ENCODE measurements at regions not wholly inside any gene's neighbourhood (a gene's known extent, or its start where the extent isn't known, plus 50 kb on each side); places are given as distances from the start of the nearest gene placed in this dataset.

GRCh38 chr7:87007038-87007437 lies 52.4 kb downstream of the ELAPOR2 start:
- ATAC-seq: no peak
- intact Hi-C loops (cut with DNase I; ENCODE audit: low total_unique reads): no loop called here
- H3K9me3 ChIP-seq: no peaks in the 10 kb centered on the region

GRCh38 chr7:87004956-87005355 lies 54.5 kb downstream of the ELAPOR2 start:
- no peaks in the 10 kb centered on the region for H3K27me3 ChIP-seq
- H3K36me3 ChIP-seq: no peaks in the 10 kb centered on the region
- no peaks in the 10 kb centered on the region for H3K9me3 ChIP-seq
- no peak overlapping the region for H3K27ac ChIP-seq
- H3K4me3 ChIP-seq: no peak overlapping the region
- intact Hi-C loops (cut with DNase I; ENCODE audit: low total_unique reads): loop anchor here (5.0 kb wide), 2 partner anchors 48 to 52 kb away; partner anchors contain the start of gene ELAPOR2
- ATAC-seq (no peak), DNase-seq (no peak)
- in situ Hi-C loops (cut with MboI; ENCODE audit: low sequenced_read_pairs in 4 of 4): no loop called here
- TF ChIP-seq CTCF (IDR thresholded peaks at IDR 0.05 in 4 of 5, conservative IDR thresholded peaks at IDR 0.05 in 1 of 5): no peak
- TF ChIP-seq POLR2A (IDR thresholded peaks at IDR 0.05): no peak
- peaks cover 11 to 21% of the 10 kb centered on the region in 2 donors for H3K4me1 ChIP-seq

More at GRCh38 chr7:87007038-87007437, 52.4 kb downstream of the ELAPOR2 start:
- H3K27ac ChIP-seq: no peak overlapping the region
- H3K4me1 ChIP-seq: peaks cover 0 to 4% of the 10 kb centered on the region in 2 donors
- H3K36me3 ChIP-seq: no peaks in the 10 kb centered on the region
- TF ChIP-seq POLR2A (IDR thresholded peaks at IDR 0.05) (no peak), CTCF (IDR thresholded peaks at IDR 0.05 in 4 of 5, conservative IDR thresholded peaks at IDR 0.05 in 1 of 5) (no peak)
- in situ Hi-C loops (cut with MboI; ENCODE audit: low sequenced_read_pairs in 4 of 4): no loop called here
- DNase-seq: no peak
- H3K4me3 ChIP-seq: no peak overlapping the region
- no peaks in the 10 kb centered on the region for H3K27me3 ChIP-seq

- ATAC-seq (no peak), DNase-seq (no peak)
- Histone ChIP-seq H3K36me3 (no peaks in the 10 kb centered on the region), H3K9me3 (no peaks in the 10 kb centered on the region), H3K4me1 (peaks cover 11 to 23% of the 10 kb centered on the region in 2 donors), H3K27ac (no peak overlapping the region), H3K27me3 (no peaks in the 10 kb centered on the region), H3K4me3 (no peak overlapping the region)
- intact Hi-C loops (cut with DNase I; ENCODE audit: low total_unique reads): loop anchor here (5.0 kb wide), 2 partner anchors 47 to 53 kb away; partner anchors contain the start of gene ELAPOR2
- in situ Hi-C loops (cut with MboI; ENCODE audit: low sequenced_read_pairs in 4 of 4): no loop called here
- TF ChIP-seq POLR2A (IDR thresholded peaks at IDR 0.05) (no peak), CTCF (IDR thresholded peaks at IDR 0.05 in 4 of 5, conservative IDR thresholded peaks at IDR 0.05 in 1 of 5) (no peak)
Observed at GRCh38 chr7:87003872-87004798, 55.3 kb downstream of the ELAPOR2 start.

- DNase-seq (no peak), ATAC-seq (no peak)
- intact Hi-C loops (cut with DNase I; ENCODE audit: low total_unique reads) (loop anchor here (5.0 kb wide), 2 partner anchors 44 to 56 kb away; partner anchors contain the start of gene ELAPOR2), in situ Hi-C loops (cut with MboI; ENCODE audit: low sequenced_read_pairs in 4 of 4) (no loop called here)
- Histone ChIP-seq H3K27me3 (no peaks in the 10 kb centered on the region), H3K9me3 (no peaks in the 10 kb centered on the region), H3K27ac (no peak overlapping the region), H3K36me3 (no peaks in the 10 kb centered on the region), H3K4me1 (peaks cover 11 to 23% of the 10 kb centered on the region in 2 donors), H3K4me3 (no peak overlapping the region)
- TF ChIP-seq POLR2A (IDR thresholded peaks at IDR 0.05) (no peak), CTCF (IDR thresholded peaks at IDR 0.05 in 4 of 5, conservative IDR thresholded peaks at IDR 0.05 in 1 of 5) (no peak)
Observed at GRCh38 chr7:87001214-87001613, 58.2 kb downstream of the ELAPOR2 start.
